ENCODE measurements at regions not wholly inside any gene's neighbourhood (a gene's known extent, or its start where the extent isn't known, plus 50 kb on each side); places are given as distances from the start of the nearest gene placed in this dataset.
"Not testable (repeated sequence)": the region's sequence is repeated elsewhere in the genome, so short reads cannot be mapped to it uniquely, and the experiment has no call there.

- DNase-seq: not testable (repeated sequence)
Observed at GRCh38 chr16:21533474-21533873, 65.9 kb upstream of the METTL9 start.

GRCh38 chr16:21534561-21534960 is 64.8 kb upstream of the METTL9 start:
- DNase-seq: not testable (repeated sequence)

GRCh38 chr16:21535201-21535600 is 64.2 kb upstream of the METTL9 start:
- not testable (repeated sequence) for DNase-seq

- DNase-seq: not testable (repeated sequence)
Observed at GRCh38 chr16:21536740-21537139, 62.6 kb upstream of the METTL9 start.

- not testable (repeated sequence) for DNase-seq
Observed at GRCh38 chr16:21537598-21537997, 61.8 kb upstream of the METTL9 start.

GRCh38 chr16:21539107-21539618 is 60.2 kb upstream of the METTL9 start:
- not testable (repeated sequence) for DNase-seq

- DNase-seq: peak in 7 of 58 donors; percentile 20 to 52 (median 44)
Observed at GRCh38 chr16:21540770-21541433, 58.5 kb upstream of the METTL9 start.

- DNase-seq: not testable (repeated sequence)
Observed at GRCh38 chr16:21541611-21542051, 57.7 kb upstream of the METTL9 start.

GRCh38 chr16:21542075-21542474 is 57.3 kb upstream of the METTL9 start:
- not testable (repeated sequence) for DNase-seq

GRCh38 chr16:21542491-21543124 is 56.8 kb upstream of the METTL9 start:
- not testable (repeated sequence) for DNase-seq

- not testable (repeated sequence) for DNase-seq
Observed at GRCh38 chr16:21543151-21543836, 56.1 kb upstream of the METTL9 start.

GRCh38 chr16:21545664-21546326 is 53.6 kb upstream of the METTL9 start:
- not testable (repeated sequence) for DNase-seq

- not testable (repeated sequence) for DNase-seq
Observed at GRCh38 chr16:21549396-21549795, 50.0 kb upstream of the METTL9 start.
